Endothelial cell of umbilical vein (primary cell): ENCODE measurements at regions not wholly inside any gene's neighbourhood (a gene's known extent, or its start where the extent isn't known, plus 50 kb on each side); places are given as distances from the start of the nearest gene placed in this dataset.

Experiments
- BruUV-seq: library from RNA; stranded (reverse); fragments of 400-500 nt; replicated peaks from 2 replicates; lab custom pipeline; 2021; lab: Mats Ljungman, UMichigan
- CTCF ChIA-PET: fragments of 300-600, 350-600 bp; sonication (Branson Sonifier 250); formaldehyde crosslinking; loops from one replicate; lab custom pipeline; 2021; ENCODE audit warnings: antibody characterized with exemption, inconsistent platforms; lab: Charles Lee
- POLR2A ChIA-PET: fragments of 300-600, 350-600 bp; sonication (Branson Sonifier 250); formaldehyde crosslinking; loops from one replicate; lab custom pipeline; 2021; ENCODE audit warnings: antibody characterized with exemption, inconsistent platforms; lab: Charles Lee
- DNase-seq: peaks from one replicate; pipeline ENCODE4 v3.0.0-alpha.2; 2011; ENCODE audit warnings: low read depth, low spot score
- FAIRE-seq: peaks from 2 replicates; lab custom pipeline; 2011; peaks lifted over from hg19 to GRCh38; lab: Jason Lieb, UNC
- H2AFZ ChIP-seq: 2 replicates; pipeline ENCODE4 v1.6.0; 2012; ENCODE audit warnings: low read depth, low read length, control low read depth, inconsistent platforms
- H3K27ac ChIP-seq: 2 replicates; pipeline ENCODE4 v1.5.1; 2011; ENCODE audit warnings: low read depth, mild to moderate bottlenecking, control low read depth, low read length, moderate library complexity; ENCODE audit not compliant: insufficient read depth
- H3K27me3 ChIP-seq, 2 experiments: 2 replicates each; pipeline versions ENCODE4 v1.6.0 to v1.6.1; 2011; ENCODE audit warnings: low read length in 2 of 2, mixed read lengths in 1 of 2; ENCODE audit not compliant: control insufficient read depth in 2 of 2, insufficient read depth in 2 of 2
- H3K36me3 ChIP-seq, 2 experiments: 2 replicates in 1 of 2; 3 replicates in 1 of 2; pipeline ENCODE4 v1.5.1; 2011; ENCODE audit warnings: low read length in 2 of 2, mild to moderate bottlenecking in 1 of 2, moderate library complexity in 1 of 2; ENCODE audit not compliant: control insufficient read depth in 2 of 2, insufficient read depth in 2 of 2; ENCODE audit errors: extremely low read depth in 1 of 2
- H3K4me1 ChIP-seq: 3 replicates; pipeline ENCODE4 v1.5.1; 2011; ENCODE audit warnings: mild to moderate bottlenecking, low read length; ENCODE audit not compliant: control insufficient read depth, insufficient read depth; ENCODE audit errors: extremely low read depth
- H3K4me2 ChIP-seq: 2 replicates; pipeline ENCODE4 v1.6.1; 2011; ENCODE audit warnings: low read length, control low read depth, mixed read lengths; ENCODE audit not compliant: insufficient read depth
- H3K4me3 ChIP-seq, 3 experiments: fragments of 200-600 bp in 1 of 3; sonication (generic), shearing (Covaris generic) in 1 of 3; replicated peaks in 1 of 3; 2 replicates each; pipeline ENCODE4 v1.5.1; 2011 to 2016; ENCODE audit warnings: control low read depth in 3 of 3, low read length in 3 of 3, mild to moderate bottlenecking in 2 of 3, inconsistent platforms in 1 of 3, low read depth in 1 of 3, moderate library complexity in 1 of 3; ENCODE audit not compliant: insufficient read depth in 1 of 3
- H3K79me2 ChIP-seq: 2 replicates; pipeline ENCODE4 v1.6.0; 2012; ENCODE audit warnings: low read length, inconsistent platforms; ENCODE audit not compliant: control insufficient read depth, insufficient read depth
- H3K9ac ChIP-seq: replicated peaks from 2 replicates; pipeline ENCODE3; 2011; ENCODE audit warnings: low read length, control low read depth; ENCODE audit not compliant: insufficient read depth; ENCODE audit errors: extremely low read depth
- H3K9me1 ChIP-seq: replicated peaks from 3 replicates; pipeline ENCODE4 v1.6.0; 2011; ENCODE audit warnings: mild to moderate bottlenecking, low read length; ENCODE audit not compliant: control insufficient read depth, insufficient read depth; ENCODE audit errors: extremely low read depth
- H3K9me3 ChIP-seq: replicated peaks from 2 replicates; pipeline ENCODE4 v1.5.1; 2012; ENCODE audit warnings: low read length, inconsistent platforms; ENCODE audit not compliant: control insufficient read depth, insufficient read depth
- H4K20me1 ChIP-seq: replicated peaks from 2 replicates; pipeline ENCODE3; 2011; ENCODE audit warnings: mild to moderate bottlenecking, low read length; ENCODE audit not compliant: control insufficient read depth, insufficient read depth; ENCODE audit errors: extremely low read depth
- EZH2 ChIP-seq: IDR thresholded peaks from 2 replicates; pipeline ENCODE4 v1.6.1; 2012; ENCODE audit warnings: borderline replicate concordance, low read depth, mild to moderate bottlenecking, moderate library complexity, low read length, inconsistent platforms; ENCODE audit not compliant: severe bottlenecking
- FOS ChIP-seq: IDR thresholded peaks from 2 replicates; pipeline ENCODE4 v1.6.1; 2011; ENCODE audit warnings: mild to moderate bottlenecking, low read length, moderate library complexity, borderline replicate concordance; ENCODE audit not compliant: insufficient read depth
- GATA2 ChIP-seq: IDR thresholded peaks from 2 replicates; pipeline ENCODE4 v1.7.0; 2011; ENCODE audit warnings: low read depth, mild to moderate bottlenecking, moderate library complexity, mixed read lengths, low read length; ENCODE audit not compliant: insufficient read length, insufficient read depth
- JUN ChIP-seq: IDR thresholded peaks from 2 replicates; pipeline ENCODE4 v1.6.1; 2011; ENCODE audit warnings: borderline replicate concordance, low read depth; ENCODE audit not compliant: insufficient read length, insufficient read depth
- MYC ChIP-seq: IDR thresholded peaks from one replicate; pipeline ENCODE4 v1.6.1; 2011; ENCODE audit warnings: mild to moderate bottlenecking, low read depth, low read length
- POLR2A ChIP-seq: IDR thresholded peaks from 2 replicates; pipeline ENCODE4 v1.6.1; 2012; ENCODE audit warnings: low read depth, mild to moderate bottlenecking, control low read depth, low read length
- POLR2AphosphoS5 ChIP-seq: IDR thresholded peaks from 2 replicates; pipeline ENCODE4 v1.6.1; 2012; ENCODE audit warnings: low read depth, mild to moderate bottlenecking, control low read depth, low read length, moderate library complexity; ENCODE audit not compliant: insufficient read depth
- dilution Hi-C: fragments of 300-500 bp; cut with MboI; formaldehyde crosslinking; loops from one replicate; pipeline ENCODE4 v1.15.0; 2019; ENCODE audit warnings: low sequenced_read_pairs; ENCODE audit not compliant: extremely low pct_ligation_motif_present
- intact Hi-C: fragments of 100-400 bp; cut with micrococcal nuclease; formaldehyde crosslinking; loops from one replicate; pipeline ENCODE4 v1.10.0; 2022
- TF ChIP-seq, protein P1 (sequence below), 2 donors: IDR thresholded peaks; 1 replicate in 1 of 2; 2 replicates in 1 of 2; pipeline ENCODE4 v1.5.1; 2011; ENCODE audit warnings: low read length in 2 of 2, mild to moderate bottlenecking in 2 of 2, moderate library complexity in 2 of 2, control low read depth in 1 of 2, inconsistent platforms in 1 of 2, low read depth in 1 of 2; ENCODE audit not compliant: insufficient read depth in 1 of 2; ENCODE audit errors: extremely low read depth in 1 of 2
- TF ChIP-seq, protein P2 (sequence below): IDR thresholded peaks from 2 replicates; pipeline ENCODE4 v1.6.1; 2011; ENCODE audit not compliant: insufficient read depth, insufficient read length

DNA sequence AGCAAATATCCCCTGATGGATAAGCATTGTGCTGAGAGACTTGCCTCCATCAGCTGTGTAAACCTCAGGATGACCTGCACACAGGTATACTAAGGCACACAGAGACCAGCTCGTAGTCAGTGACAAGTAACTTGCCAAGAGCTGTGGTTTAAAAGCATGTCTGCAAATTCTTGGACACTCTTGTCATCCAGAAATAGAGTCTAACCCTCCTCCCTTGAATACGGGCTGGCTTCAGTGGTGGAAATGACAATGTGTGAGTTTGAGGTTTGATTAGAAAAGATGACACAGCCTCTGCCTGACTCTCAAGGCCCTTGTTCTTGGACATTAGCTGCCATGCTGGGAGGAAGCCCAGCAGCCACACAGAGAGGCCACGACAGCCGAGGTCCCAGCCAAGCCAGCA lies 114.4 kb downstream of the GADD45G start:
- H3K79me2 ChIP-seq, result no peaks in the 10 kb centered on the region
- FAIRE-seq (no peak), DNase-seq (no peak)
- no peak overlapping the region for H3K27ac ChIP-seq
- no TSS peak for BruUV-seq
- CTCF ChIA-PET, result no interaction called here
- no peak overlapping the region for H3K4me3 ChIP-seq
- H4K20me1 ChIP-seq, result no peaks in the 10 kb centered on the region
- H3K36me3 ChIP-seq, result no peaks in the 10 kb centered on the region
- H3K4me1 ChIP-seq, result no peaks in the 10 kb centered on the region
- H3K27me3 ChIP-seq, result no peaks in the 10 kb centered on the region
- H3K9me3 ChIP-seq, result no peaks in the 10 kb centered on the region
- dilution Hi-C loops, result loop anchor here (10.0 kb wide), 1 partner anchor 56 kb away; no protein-coding TSS in a partner anchor
- H3K9ac ChIP-seq, result no peak overlapping the region
- no peak overlapping the region for H3K4me2 ChIP-seq
- H2AFZ ChIP-seq, result no peak overlapping the region
- no peaks in the 10 kb centered on the region for H3K9me1 ChIP-seq
- POLR2A ChIA-PET, result no interaction called here
- intact Hi-C loops, result no loop called here
- TF ChIP-seq GATA2 (no peak), JUN (no peak), POLR2AphosphoS5 (no peak), EZH2 (no peak), POLR2A (no peak), FOS (no peak), MYC (no peak)
- TF ChIP-seq, protein P1, sequence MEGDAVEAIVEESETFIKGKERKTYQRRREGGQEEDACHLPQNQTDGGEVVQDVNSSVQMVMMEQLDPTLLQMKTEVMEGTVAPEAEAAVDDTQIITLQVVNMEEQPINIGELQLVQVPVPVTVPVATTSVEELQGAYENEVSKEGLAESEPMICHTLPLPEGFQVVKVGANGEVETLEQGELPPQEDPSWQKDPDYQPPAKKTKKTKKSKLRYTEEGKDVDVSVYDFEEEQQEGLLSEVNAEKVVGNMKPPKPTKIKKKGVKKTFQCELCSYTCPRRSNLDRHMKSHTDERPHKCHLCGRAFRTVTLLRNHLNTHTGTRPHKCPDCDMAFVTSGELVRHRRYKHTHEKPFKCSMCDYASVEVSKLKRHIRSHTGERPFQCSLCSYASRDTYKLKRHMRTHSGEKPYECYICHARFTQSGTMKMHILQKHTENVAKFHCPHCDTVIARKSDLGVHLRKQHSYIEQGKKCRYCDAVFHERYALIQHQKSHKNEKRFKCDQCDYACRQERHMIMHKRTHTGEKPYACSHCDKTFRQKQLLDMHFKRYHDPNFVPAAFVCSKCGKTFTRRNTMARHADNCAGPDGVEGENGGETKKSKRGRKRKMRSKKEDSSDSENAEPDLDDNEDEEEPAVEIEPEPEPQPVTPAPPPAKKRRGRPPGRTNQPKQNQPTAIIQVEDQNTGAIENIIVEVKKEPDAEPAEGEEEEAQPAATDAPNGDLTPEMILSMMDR (IDR thresholded peaks at IDR 0.05; ENCODE audit: extremely low read depth in 1 of 2, insufficient read depth in 1 of 2, low read depth in 1 of 2, low read length in 2 of 2), result no peak
- TF ChIP-seq, protein P2, sequence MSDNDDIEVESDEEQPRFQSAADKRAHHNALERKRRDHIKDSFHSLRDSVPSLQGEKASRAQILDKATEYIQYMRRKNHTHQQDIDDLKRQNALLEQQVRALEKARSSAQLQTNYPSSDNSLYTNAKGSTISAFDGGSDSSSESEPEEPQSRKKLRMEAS, result no peak
